PFSK-1 (cell line): ENCODE measurements at regions not wholly inside any gene's neighbourhood (a gene's known extent, or its start where the extent isn't known, plus 50 kb on each side); places are given as distances from the start of the nearest gene placed in this dataset.

Experiments used
- POLR2AphosphoS5 ChIP-seq: IDR thresholded peaks from 2 replicates; pipeline ENCODE4 v1.6.1; 2012; ENCODE audit warnings: low read depth, mild to moderate bottlenecking, control low read depth, low read length, moderate library complexity
- REST ChIP-seq, 2 experiments: IDR thresholded peaks; 2 replicates each; pipeline versions ENCODE4 v1.6.1 to v1.8.0; 2011 to 2012; ENCODE audit warnings: low read depth in 2 of 2, low read length in 2 of 2, control low read depth in 1 of 2, inconsistent platforms in 1 of 2, mild to moderate bottlenecking in 1 of 2, moderate library complexity in 1 of 2; ENCODE audit not compliant: insufficient read depth in 1 of 2
- SIN3A ChIP-seq: IDR thresholded peaks from 2 replicates; pipeline ENCODE4 v1.6.1; 2012; ENCODE audit warnings: mild to moderate bottlenecking, low read length, moderate library complexity, borderline replicate concordance; ENCODE audit not compliant: insufficient read depth
- TAF1 ChIP-seq: IDR thresholded peaks from 2 replicates; pipeline ENCODE4 v1.6.1; 2012; ENCODE audit warnings: low read length, control low read depth, borderline replicate concordance; ENCODE audit not compliant: insufficient read depth

- TF ChIP-seq REST (IDR thresholded peaks at IDR 0.05; ENCODE audit: insufficient read depth in 1 of 2, low read depth in 2 of 2, low read length in 2 of 2) (no peak), SIN3A (no peak), POLR2AphosphoS5 (no peak), TAF1 (no peak)
These were observed 75.6 kb upstream of the VLDLR start for GRCh38 chr9:2545881-2546490.
